ENCODE measurements at regions not wholly inside any gene's neighbourhood (a gene's known extent, or its start where the extent isn't known, plus 50 kb on each side); places are given as distances from the start of the nearest gene placed in this dataset.

DNA sequence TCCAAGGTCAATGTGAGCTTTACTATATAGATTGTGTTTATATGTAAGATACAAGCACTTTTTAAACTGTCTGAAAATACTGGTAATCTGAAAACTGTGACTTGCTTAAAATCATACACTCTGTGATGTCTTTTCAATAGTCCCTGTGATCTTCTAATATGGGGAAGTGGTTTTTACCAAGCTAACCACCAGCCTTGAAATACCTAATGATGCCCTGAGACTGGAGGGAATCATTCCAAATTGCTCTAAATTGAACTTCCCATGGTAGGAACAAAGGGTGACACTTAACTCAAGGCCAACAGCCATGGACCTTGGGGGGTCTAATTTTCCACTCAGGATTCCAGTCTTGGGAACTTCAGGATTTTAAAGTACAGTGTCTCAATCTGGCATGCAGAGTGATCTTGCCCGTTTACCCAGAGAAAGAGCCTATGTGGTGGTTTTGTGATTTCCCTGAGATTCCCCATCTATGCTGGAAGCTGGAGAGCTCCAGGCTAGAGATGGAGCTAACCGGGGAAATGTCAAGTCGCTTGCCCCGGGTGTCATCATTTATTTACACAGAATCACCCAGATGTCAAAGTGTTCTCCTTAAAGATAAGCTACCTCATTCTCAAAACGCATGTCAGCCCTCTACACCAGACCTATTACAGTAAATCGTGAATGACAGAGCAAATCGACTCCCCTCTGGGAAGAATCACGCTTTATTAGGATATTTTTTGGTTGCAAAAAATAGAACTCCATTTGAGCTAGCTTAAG lies 198.5 kb downstream of the SP3 start:
- DNase-seq (no peak), ATAC-seq (no peak)
- intact Hi-C loops (cut with DNase I; ENCODE audit: low total_unique reads) (no loop called here), in situ Hi-C loops (cut with MboI; ENCODE audit: low sequenced_read_pairs in 4 of 4) (no loop called here)
- TF ChIP-seq POLR2A (IDR thresholded peaks at IDR 0.05): no peak
- TF ChIP-seq, protein P1, sequence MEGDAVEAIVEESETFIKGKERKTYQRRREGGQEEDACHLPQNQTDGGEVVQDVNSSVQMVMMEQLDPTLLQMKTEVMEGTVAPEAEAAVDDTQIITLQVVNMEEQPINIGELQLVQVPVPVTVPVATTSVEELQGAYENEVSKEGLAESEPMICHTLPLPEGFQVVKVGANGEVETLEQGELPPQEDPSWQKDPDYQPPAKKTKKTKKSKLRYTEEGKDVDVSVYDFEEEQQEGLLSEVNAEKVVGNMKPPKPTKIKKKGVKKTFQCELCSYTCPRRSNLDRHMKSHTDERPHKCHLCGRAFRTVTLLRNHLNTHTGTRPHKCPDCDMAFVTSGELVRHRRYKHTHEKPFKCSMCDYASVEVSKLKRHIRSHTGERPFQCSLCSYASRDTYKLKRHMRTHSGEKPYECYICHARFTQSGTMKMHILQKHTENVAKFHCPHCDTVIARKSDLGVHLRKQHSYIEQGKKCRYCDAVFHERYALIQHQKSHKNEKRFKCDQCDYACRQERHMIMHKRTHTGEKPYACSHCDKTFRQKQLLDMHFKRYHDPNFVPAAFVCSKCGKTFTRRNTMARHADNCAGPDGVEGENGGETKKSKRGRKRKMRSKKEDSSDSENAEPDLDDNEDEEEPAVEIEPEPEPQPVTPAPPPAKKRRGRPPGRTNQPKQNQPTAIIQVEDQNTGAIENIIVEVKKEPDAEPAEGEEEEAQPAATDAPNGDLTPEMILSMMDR (IDR thresholded peaks at IDR 0.05 in 4 of 5, conservative IDR thresholded peaks at IDR 0.05 in 1 of 5): no peak
- Histone ChIP-seq H3K36me3 (no peaks in the 10 kb centered on the region), H3K4me3 (no peak overlapping the region), H3K27me3 (no peaks in the 10 kb centered on the region), H3K27ac (no peak overlapping the region), H3K4me1 (no peaks in the 10 kb centered on the region), H3K9me3 (no peaks in the 10 kb centered on the region)

DNA sequence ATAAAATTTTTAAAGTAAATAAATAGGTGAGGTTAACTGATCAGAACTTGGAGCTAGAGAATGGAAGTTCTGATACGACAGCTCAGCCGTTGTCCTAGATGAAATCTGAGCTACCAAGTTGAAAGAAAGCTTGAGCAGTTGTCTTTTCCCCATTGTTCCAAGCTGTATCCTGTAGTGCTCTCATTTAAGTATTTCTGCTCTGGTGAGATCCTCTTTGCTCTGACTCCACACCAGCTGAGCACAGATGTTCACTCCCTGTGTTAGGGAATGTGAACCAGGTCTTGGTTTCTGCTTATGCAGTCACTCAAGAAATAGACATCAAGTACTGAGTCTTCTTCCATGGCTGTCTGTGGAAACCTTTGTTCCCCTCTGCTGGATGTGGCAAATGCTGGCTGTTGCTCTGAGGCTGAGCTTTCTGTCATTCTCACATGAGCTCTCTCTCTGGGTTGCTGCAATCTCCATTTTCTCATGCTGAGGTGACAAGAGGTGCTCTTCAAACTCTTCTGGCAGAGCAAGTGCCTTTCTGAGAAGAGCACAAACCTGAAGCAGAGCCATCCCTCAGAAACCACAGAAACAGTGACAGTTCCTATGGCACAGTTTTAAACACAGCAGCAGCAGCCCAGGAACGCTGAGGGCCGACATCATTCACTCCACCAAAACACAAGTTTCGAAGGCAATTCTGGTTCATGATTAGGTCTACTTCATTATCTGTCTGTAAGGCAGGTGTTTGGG lies 194.1 kb downstream of the SP3 start:
- no peak for DNase-seq
- in situ Hi-C loops (cut with MboI; ENCODE audit: low sequenced_read_pairs in 4 of 4) (no loop called here), intact Hi-C loops (cut with DNase I; ENCODE audit: low total_unique reads) (no loop called here)
- TF ChIP-seq, protein P1 (IDR thresholded peaks at IDR 0.05 in 4 of 5, conservative IDR thresholded peaks at IDR 0.05 in 1 of 5): no peak
- TF ChIP-seq POLR2A (IDR thresholded peaks at IDR 0.05): no peak
- no peaks in the 10 kb centered on the region for H3K27me3 ChIP-seq
- H3K4me1 ChIP-seq: no peaks in the 10 kb centered on the region
- no peak overlapping the region for H3K4me3 ChIP-seq
- ATAC-seq: no peak
- H3K9me3 ChIP-seq: no peaks in the 10 kb centered on the region
- H3K36me3 ChIP-seq: no peaks in the 10 kb centered on the region
- no peak overlapping the region for H3K27ac ChIP-seq

DNA sequence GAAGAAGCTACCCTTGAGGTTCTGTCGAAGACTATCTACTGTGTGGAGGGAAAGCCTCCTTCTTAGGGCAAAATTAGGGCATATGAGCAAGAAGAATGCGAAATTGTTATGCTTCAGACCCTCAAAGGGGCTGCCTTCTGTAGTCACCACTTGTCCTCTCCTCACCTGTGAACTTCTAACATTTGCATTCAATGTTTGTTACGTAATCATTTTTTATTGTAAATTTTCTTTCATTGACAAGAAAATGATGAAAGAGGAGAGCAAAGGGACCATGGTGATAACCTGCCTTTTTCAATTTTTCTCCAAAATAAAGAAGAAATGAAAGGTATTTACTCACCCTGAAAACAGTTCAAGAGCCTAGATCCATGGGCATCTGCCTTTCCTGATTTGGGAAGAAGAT lies 193.0 kb downstream of the SP3 start:
- in situ Hi-C loops (cut with MboI; ENCODE audit: low sequenced_read_pairs in 4 of 4): no loop called here
- no peaks in the 10 kb centered on the region for H3K27me3 ChIP-seq
- TF ChIP-seq POLR2A (IDR thresholded peaks at IDR 0.05): no peak
- TF ChIP-seq, protein P1 (IDR thresholded peaks at IDR 0.05 in 4 of 5, conservative IDR thresholded peaks at IDR 0.05 in 1 of 5): no peak
- no peak for DNase-seq
- intact Hi-C loops (cut with DNase I; ENCODE audit: low total_unique reads): no loop called here
- no peaks in the 10 kb centered on the region for H3K36me3 ChIP-seq
- no peak overlapping the region for H3K4me3 ChIP-seq
- H3K9me3 ChIP-seq: no peaks in the 10 kb centered on the region
- H3K4me1 ChIP-seq: no peaks in the 10 kb centered on the region
- no peak overlapping the region for H3K27ac ChIP-seq
- ATAC-seq: no peak

DNA sequence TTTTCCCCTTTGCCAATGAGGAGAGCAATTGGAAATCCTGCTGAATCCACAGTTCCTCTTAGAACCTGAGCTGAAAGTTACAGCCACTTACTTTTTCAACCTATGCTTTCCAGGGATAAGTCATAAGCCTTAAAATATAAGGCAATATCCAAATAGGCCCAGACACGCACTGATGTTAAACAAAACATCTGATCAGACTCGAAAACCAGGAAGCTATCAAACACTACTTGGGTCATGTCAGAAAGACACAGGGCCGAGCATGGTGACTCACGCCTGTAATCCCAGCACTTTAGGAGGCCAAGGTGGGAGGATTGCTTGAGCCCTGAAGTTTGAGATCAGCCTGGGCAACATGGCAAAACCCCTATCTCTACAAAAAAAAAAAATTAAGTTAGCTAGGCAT lies 192.1 kb downstream of the SP3 start:
- Histone ChIP-seq H3K36me3 (no peaks in the 10 kb centered on the region), H3K27ac (no peak overlapping the region), H3K9me3 (no peaks in the 10 kb centered on the region), H3K4me3 (no peak overlapping the region), H3K27me3 (no peaks in the 10 kb centered on the region), H3K4me1 (no peaks in the 10 kb centered on the region)
- no peak for TF ChIP-seq POLR2A (IDR thresholded peaks at IDR 0.05)
- TF ChIP-seq, protein P1 (IDR thresholded peaks at IDR 0.05 in 4 of 5, conservative IDR thresholded peaks at IDR 0.05 in 1 of 5): no peak
- ATAC-seq: no peak
- DNase-seq: no peak
- in situ Hi-C loops (cut with MboI; ENCODE audit: low sequenced_read_pairs in 4 of 4): no loop called here
- intact Hi-C loops (cut with DNase I; ENCODE audit: low total_unique reads): no loop called here
